Activated T-helper 2 cell treated with anti-CD3 and anti-CD28 coated beads, Interferon-gamma antibody, Interleukin-2, Interleukin-4, amounts not matched to agents 10 μg/mL and 5 μg/mL and 100 μg/mL, durations not matched to agents 14 hours and 24 hours and 36 hours (primary cell): ENCODE measurements at regions not wholly inside any gene's neighbourhood (a gene's known extent, or its start where the extent isn't known, plus 50 kb on each side); places are given as distances from the start of the nearest gene placed in this dataset.

Experiments used
- DNase-seq: peaks from one replicate; pipeline ENCODE4 v3.0.0; 2021; ENCODE audit warnings: low spot score
- H3K27ac Mint-ChIP-seq: one replicate; pipeline ENCODE4 v1.8.0; 2021; ENCODE audit warnings: mixed read lengths
- H3K27me3 Mint-ChIP-seq: one replicate; pipeline ENCODE4 v1.8.0; 2021; ENCODE audit warnings: low read depth, mixed read lengths
- H3K36me3 Mint-ChIP-seq: one replicate; pipeline ENCODE4 v1.8.0; 2021; ENCODE audit warnings: low read depth, mixed read lengths
- H3K4me1 Mint-ChIP-seq: one replicate; pipeline ENCODE4 v1.8.0; 2021; ENCODE audit warnings: low read depth, mixed read lengths
- H3K4me3 Mint-ChIP-seq: one replicate; pipeline ENCODE4 v1.8.0; 2021; ENCODE audit warnings: low read depth, mild to moderate bottlenecking, moderate library complexity, mixed read lengths
- H3K9me3 Mint-ChIP-seq: one replicate; pipeline ENCODE4 v1.8.0; 2021; ENCODE audit warnings: mixed read lengths
- intact Hi-C: fragments of 100-400 bp; cut with micrococcal nuclease; formaldehyde crosslinking; loops from one replicate; pipeline ENCODE4 v1.15.1; 2023

DNA sequence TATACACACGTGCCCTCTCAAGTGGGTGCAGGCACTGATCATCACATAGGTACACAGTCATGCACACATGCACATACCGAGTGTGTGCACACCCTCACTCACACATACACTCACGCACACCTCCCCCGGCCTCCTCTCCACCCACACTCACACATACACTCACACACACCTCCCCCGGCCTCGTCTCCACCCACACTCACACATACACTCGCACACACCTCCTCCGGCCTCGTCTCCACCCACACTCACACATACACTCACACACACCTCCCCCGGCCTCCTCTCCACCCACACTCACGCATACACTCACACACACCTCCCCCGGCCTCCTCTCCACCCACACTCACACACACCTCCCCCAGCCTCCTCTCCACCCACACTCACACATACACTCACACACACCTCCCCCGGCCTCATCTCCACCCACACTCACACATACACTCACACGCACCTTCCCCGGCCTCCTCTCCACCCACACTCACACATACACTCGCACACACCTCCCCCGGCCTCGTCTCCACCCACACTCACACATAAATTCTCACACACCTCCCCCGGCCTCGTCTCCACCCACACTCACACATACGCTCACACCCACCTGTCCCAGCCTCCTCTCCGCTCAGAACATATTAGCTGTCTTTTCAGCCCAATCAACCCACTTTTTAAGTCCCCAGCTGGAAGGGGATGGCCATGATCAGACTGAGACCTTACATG lies 105.2 kb upstream of the VSTM2B start:
- DNase-seq = no peak

DNA sequence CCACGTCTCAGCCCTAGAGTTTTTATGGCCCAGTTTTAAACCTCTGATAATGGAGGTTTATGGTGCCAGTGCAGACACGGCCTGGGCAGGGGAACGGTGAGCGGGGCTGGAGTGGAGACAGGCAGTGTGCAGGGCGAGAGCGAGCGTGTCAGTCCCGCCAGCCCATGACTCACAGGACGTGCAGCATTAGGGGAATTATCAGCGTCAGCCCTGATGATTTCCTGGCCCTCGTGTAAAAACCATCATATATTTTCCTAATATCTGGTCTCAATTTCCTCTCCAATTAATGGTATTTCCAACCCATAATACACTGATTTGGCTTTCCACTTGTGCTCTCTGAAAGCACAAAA lies 104.6 kb upstream of the VSTM2B start:
- H3K9me3 Mint-ChIP-seq = no peaks in the 10 kb centered on the region
- no peaks in the 10 kb centered on the region for H3K27me3 Mint-ChIP-seq
- intact Hi-C loops = no loop called here
- H3K4me1 Mint-ChIP-seq = no peaks in the 10 kb centered on the region
- no peak overlapping the region for H3K27ac Mint-ChIP-seq
- DNase-seq = no peak
- no peaks in the 10 kb centered on the region for H3K36me3 Mint-ChIP-seq
- no peak overlapping the region for H3K4me3 Mint-ChIP-seq

More for the DNA sequence above, 105.2 kb upstream of the VSTM2B start:
- intact Hi-C loops = no loop called here
- Mint-ChIP-seq H3K4me3 (no peak overlapping the region), H3K27me3 (no peaks in the 10 kb centered on the region), H3K36me3 (no peaks in the 10 kb centered on the region), H3K4me1 (no peaks in the 10 kb centered on the region), H3K27ac (no peak overlapping the region), H3K9me3 (no peaks in the 10 kb centered on the region)

DNA sequence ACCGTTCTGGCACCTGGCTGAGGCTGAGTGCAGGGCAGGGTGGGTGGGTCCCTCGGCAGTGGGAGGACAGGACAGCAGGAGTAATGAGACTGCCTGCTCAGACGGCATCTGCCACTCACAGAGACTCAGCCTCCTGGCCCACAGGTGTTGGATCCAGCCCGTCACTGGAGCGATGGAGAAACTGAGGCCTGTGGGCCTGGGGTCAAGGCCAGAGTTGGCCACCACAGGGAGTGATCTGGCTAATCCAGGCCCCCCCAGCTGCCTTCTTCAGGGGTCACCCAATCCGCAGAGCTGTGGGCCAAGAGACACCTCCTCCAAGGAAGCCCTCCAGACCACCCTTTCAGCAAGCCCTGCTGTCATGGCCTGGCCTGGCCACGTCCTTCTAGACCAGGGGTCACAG lies 103.7 kb upstream of the VSTM2B start:
- Mint-ChIP-seq H3K9me3 (no peaks in the 10 kb centered on the region), H3K27ac (no peak overlapping the region), H3K27me3 (no peaks in the 10 kb centered on the region), H3K4me1 (no peaks in the 10 kb centered on the region), H3K4me3 (no peak overlapping the region), H3K36me3 (no peaks in the 10 kb centered on the region)
- intact Hi-C loops = no loop called here
- no peak for DNase-seq

DNA sequence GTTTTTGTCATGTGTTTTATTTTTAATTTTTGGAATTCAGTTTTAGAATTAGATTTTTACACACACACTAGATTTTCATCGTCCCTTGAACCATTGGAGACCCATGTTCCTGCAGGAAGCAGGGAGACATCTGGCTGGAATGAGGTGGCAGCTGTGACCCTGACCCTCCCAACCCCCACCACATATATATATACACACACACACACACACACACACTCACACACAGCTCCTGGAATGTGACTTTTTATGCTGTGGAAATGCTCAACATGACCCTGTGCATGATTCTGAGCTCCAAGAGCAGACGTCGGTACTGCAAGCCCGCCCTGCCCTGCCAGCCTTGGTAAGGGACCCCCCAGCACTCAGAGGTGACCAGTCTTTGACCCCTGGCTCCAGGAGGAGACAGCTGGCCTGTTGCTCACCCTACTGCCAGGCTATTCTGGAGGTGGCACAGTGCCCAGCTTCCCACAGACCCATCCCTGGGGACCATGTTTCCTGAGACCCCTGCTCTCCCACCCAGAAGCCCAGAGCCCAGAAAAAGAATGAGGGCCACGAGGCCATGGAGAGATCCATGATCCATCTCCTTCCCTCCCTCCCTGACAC lies 103.2 kb upstream of the VSTM2B start:
- no peaks in the 10 kb centered on the region for H3K36me3 Mint-ChIP-seq
- H3K27me3 Mint-ChIP-seq = no peaks in the 10 kb centered on the region
- H3K9me3 Mint-ChIP-seq = no peaks in the 10 kb centered on the region
- DNase-seq = no peak
- H3K4me1 Mint-ChIP-seq = no peaks in the 10 kb centered on the region
- intact Hi-C loops = no loop called here
- no peak overlapping the region for H3K27ac Mint-ChIP-seq
- H3K4me3 Mint-ChIP-seq = no peak overlapping the region

DNA sequence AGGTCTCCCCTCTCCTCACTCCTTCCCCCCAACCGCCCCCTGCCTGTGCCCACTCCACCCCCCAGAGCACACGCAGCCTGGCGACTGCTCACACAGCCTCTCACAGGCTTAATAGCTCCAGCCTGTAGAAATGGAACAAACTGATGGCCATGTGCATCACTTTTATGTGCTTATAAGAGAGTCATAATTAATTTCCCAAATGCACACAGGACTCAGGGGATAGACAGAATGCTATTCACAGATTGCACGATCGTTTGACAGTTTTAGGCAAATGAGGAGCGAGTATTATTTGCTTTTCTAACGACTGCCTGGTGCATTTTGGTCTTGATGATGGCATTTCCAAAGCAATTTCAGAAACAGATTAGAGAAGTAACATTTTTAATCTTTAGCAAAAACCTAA lies 97.7 kb upstream of the VSTM2B start:
- no peaks in the 10 kb centered on the region for H3K9me3 Mint-ChIP-seq
- intact Hi-C loops = no loop called here

DNA sequence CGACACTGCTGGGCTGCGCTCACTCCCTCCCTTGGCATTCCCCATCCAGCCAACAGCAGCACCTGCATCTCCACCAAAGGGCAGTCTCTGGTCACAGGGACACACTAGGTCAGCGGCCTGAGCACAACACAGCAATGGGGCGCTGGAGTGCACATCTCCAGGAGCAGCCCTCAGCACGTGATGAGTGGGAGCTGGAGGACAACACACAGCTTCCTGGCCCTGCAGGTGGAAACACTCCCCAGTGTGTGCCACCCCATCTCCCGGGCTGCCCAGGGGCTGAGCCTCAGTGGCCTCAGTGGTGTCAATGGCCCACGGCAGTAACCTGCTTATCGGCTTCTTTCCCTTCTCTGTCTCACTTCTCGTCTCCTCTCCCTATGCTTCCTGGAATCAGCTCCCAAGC lies 96.8 kb upstream of the VSTM2B start:
- Mint-ChIP-seq H3K4me3 (no peak overlapping the region), H3K4me1 (no peaks in the 10 kb centered on the region), H3K36me3 (no peaks in the 10 kb centered on the region), H3K27ac (no peak overlapping the region), H3K9me3 (no peaks in the 10 kb centered on the region), H3K27me3 (no peaks in the 10 kb centered on the region)
- intact Hi-C loops = no loop called here
- no peak for DNase-seq

More for the DNA sequence above, 97.7 kb upstream of the VSTM2B start:
- Mint-ChIP-seq H3K4me3 (no peak overlapping the region), H3K27me3 (no peaks in the 10 kb centered on the region), H3K36me3 (no peaks in the 10 kb centered on the region), H3K27ac (no peak overlapping the region), H3K4me1 (no peaks in the 10 kb centered on the region)
- no peak for DNase-seq

DNA sequence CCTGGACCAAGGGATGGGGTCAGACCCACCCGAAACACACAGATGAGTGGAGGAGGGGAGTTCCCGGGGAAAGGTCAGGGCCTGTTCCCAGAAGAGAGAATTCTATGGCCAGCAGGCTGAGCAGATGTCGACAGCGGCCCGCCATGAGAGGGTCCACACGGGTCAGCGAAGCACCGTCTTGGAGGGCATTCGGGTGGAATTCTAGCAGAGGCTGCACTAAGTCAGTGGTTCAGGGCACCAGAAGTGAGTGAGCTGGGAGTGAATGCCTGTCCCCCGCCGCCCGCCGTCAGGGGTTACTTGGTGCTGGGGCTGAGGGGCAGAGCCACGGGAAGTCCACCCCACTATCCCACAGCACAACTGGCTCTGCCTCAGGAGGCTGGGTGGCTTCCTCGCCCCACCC lies 96.2 kb upstream of the VSTM2B start:
- no peaks in the 10 kb centered on the region for H3K9me3 Mint-ChIP-seq
- H3K36me3 Mint-ChIP-seq = no peaks in the 10 kb centered on the region
- no peaks in the 10 kb centered on the region for H3K27me3 Mint-ChIP-seq
- no peak overlapping the region for H3K27ac Mint-ChIP-seq
- no peak for DNase-seq
- no peaks in the 10 kb centered on the region for H3K4me1 Mint-ChIP-seq
- no peak overlapping the region for H3K4me3 Mint-ChIP-seq
- intact Hi-C loops = no loop called here

DNA sequence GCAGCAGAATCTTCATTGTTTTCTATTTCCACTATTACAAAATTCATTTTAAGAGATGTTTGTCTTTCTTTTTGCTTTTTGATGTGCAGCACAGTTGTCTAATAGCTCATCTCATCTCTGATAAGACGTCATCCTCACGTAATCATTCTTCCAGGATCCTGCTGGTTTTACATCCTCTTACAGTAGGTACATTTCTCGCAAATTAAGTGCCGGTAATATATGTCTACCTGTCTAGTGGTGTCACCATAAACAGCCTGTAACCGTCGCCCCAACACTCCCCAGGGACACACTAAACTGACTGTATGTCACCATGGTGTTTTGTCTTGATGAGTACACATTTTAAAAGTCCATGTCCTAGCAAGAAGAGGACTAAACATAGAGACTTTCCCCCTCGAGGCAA lies 94.5 kb upstream of the VSTM2B start:
- Mint-ChIP-seq H3K9me3 (no peaks in the 10 kb centered on the region), H3K36me3 (no peaks in the 10 kb centered on the region), H3K27ac (no peak overlapping the region), H3K4me1 (no peaks in the 10 kb centered on the region), H3K4me3 (no peak overlapping the region), H3K27me3 (no peaks in the 10 kb centered on the region)
- no peak for DNase-seq
- intact Hi-C loops = no loop called here

DNA sequence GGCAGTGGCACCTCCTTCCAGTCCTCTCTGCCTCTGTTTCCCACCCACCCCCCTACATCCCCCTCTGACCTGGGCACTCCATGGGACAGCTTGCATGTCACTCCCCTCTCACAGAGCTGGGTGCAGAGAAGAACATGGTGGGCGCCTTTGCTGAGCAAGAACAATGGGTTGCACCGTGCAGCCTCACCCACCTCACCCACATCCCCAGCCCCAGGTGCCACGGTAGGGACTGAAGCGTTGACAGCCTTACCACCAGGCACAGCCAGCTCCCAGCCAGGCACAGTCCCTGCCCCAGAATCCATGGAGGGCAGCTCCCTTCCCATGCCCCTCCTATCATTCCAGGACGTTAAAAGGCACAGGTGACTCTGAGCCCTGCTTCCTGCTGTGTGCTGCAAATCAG lies 93.1 kb upstream of the VSTM2B start:
- H3K4me1 Mint-ChIP-seq = no peaks in the 10 kb centered on the region
- no peak overlapping the region for H3K27ac Mint-ChIP-seq
- no peak for DNase-seq
- no peaks in the 10 kb centered on the region for H3K36me3 Mint-ChIP-seq
- H3K9me3 Mint-ChIP-seq = no peaks in the 10 kb centered on the region
- no peaks in the 10 kb centered on the region for H3K27me3 Mint-ChIP-seq
- H3K4me3 Mint-ChIP-seq = no peak overlapping the region
- intact Hi-C loops = no loop called here

DNA sequence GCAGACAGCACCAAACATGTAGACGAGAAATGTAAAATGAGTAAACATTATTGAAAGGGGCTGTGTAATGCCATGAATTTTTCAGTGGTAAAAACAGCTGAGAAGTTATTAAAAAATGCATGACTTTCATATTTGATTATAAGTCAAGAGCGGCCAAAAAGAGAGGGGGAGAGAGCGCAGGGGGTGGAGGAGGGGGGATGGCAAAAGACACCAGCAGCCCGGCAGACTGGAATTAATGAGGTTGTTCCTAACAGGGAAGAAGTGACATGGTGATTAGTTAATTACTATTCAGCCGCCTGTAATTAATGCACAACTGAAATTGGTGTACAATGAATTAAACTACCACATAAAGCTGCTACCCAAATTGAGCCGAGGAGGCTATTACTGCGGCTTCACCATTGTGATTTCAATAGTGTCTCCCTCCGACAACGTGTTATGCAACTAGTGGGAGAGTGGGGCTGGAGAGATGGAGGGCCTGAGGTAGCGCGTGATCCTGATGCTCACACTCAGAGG lies 89.1 kb upstream of the VSTM2B start:
- intact Hi-C loops = no loop called here
- Mint-ChIP-seq H3K27me3 (no peaks in the 10 kb centered on the region), H3K4me3 (no peak overlapping the region), H3K9me3 (no peaks in the 10 kb centered on the region), H3K4me1 (no peaks in the 10 kb centered on the region), H3K27ac (no peak overlapping the region), H3K36me3 (no peaks in the 10 kb centered on the region)
- no peak for DNase-seq

DNA sequence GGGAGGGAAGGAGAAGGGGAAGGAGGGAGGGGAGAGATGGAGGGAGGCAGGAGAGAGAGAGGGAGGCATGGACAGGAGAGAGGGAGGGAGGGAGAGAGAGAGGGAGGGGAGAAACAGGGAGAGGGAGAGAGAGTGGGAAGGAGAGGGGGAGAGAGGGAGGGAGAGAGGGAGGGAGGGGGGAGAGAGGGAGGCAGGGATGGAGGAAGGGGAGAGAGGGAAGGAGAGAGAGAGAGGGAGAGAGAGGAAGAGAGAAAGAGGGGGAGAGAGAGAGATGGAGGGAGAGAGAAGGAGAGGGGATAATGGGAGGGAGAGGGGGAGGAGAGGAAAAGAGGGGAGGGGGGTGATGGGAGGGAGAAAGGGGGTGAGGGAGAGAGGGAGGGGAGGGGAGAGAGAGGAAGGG lies 86.8 kb upstream of the VSTM2B start:
- H3K27ac Mint-ChIP-seq = no peak overlapping the region
- no peaks in the 10 kb centered on the region for H3K36me3 Mint-ChIP-seq
- no peak for DNase-seq
- intact Hi-C loops = no loop called here
- H3K27me3 Mint-ChIP-seq = no peaks in the 10 kb centered on the region
- no peaks in the 10 kb centered on the region for H3K4me1 Mint-ChIP-seq
- no peaks in the 10 kb centered on the region for H3K9me3 Mint-ChIP-seq
- H3K4me3 Mint-ChIP-seq = no peak overlapping the region

DNA sequence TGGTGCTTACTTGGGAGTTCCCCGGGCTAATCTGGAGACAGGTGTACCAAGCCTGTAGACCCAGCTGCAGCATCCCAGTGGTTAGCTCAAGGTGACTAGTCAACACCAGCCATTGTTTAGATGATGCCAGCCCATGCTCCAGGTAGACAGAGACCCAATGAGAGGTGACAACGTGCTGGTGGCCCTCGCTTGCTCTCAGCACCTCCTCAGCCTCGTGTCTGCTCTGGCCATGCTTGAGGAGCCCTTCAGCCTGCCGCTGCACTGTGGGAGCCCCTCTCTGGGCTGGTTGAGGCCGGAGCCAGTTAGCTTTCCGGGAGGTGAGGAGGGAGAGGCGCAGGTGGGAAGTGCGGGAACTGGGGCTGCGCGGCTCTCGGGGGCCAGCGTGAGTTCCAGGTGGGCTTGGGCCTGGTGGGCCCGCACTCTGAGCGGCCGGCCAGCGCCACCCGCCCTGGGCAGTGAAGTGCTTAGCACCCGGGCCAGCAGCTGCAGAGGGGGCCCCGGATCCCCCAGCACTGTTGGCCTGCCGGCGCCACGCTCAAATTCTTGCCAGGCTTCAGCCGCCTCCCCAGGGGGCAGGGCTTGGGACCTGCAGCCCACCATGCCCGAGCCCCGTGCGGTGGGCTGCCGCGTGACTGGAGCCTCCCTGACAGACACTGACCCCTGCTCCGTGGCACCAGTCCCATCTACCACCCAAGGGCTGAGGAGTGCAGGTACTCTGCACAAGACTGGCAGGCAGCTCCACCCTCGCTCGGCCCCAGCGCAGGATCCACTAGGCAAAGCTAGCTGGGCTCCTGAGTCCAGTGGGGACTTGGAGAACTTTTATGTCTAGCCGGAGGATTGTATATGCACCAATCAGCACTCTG lies 85.9 kb upstream of the VSTM2B start:
- no peak for DNase-seq
- Mint-ChIP-seq H3K9me3 (no peaks in the 10 kb centered on the region), H3K36me3 (no peaks in the 10 kb centered on the region), H3K4me1 (no peaks in the 10 kb centered on the region), H3K4me3 (no peak overlapping the region), H3K27ac (no peak overlapping the region), H3K27me3 (no peaks in the 10 kb centered on the region)
- intact Hi-C loops = no loop called here

DNA sequence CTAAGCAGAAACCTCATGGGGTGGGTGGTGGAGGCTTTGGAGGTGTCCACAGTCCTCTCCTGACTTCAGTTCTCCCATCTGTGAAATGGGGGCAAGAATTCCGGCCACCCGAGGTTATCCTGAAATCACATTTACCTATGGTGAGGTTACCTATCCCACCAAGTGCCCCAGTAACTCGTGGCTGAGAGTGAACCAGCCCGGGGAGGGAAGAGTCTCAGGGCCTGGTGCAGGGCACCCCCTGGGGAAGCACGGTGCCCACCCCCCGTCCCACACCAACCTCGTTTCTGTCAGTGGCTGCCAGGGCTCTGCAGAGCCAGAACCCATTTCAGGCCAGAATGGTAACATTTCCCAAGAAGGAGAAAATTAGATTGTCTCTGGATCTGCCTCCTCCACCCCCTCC lies 83.7 kb upstream of the VSTM2B start:
- Mint-ChIP-seq H3K36me3 (no peaks in the 10 kb centered on the region), H3K4me3 (no peak overlapping the region), H3K27me3 (no peaks in the 10 kb centered on the region), H3K9me3 (no peaks in the 10 kb centered on the region), H3K27ac (no peak overlapping the region), H3K4me1 (no peaks in the 10 kb centered on the region)
- DNase-seq = no peak
- intact Hi-C loops = no loop called here
